ENCODE measurements at regions not wholly inside any gene's neighbourhood (a gene's known extent, or its start where the extent isn't known, plus 50 kb on each side); places are given as distances from the start of the nearest gene placed in this dataset.

DNA sequence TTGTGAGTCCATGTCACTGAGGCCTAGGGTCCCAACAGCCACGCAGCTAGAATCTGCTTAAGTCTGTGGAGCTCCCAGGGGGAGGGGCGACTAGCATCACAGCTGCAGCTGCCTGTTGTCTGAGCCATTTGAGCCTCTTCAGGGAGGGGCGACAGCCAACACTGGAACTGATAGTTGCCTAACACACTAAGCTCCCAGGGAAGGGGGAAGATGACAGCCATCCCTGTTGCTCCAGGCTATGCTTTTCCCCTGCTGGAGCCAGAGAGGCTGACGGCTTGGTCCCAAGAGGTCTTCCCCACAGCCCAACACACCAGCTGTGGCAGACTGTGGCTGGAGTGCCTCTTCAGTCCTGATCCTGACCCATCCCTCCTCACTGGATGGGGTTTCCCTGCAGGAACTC lies 817.5 kb downstream of the NXPH1 start:
- H3K4me1 ChIP-seq (ENCODE audit: insufficient read depth, low read length, severe bottlenecking) = no peaks in the 10 kb centered on the region
- no peaks in the 10 kb centered on the region for H3K27me3 ChIP-seq (ENCODE audit: insufficient read depth, low read length)
- H4K20me1 ChIP-seq (ENCODE audit: insufficient read depth, low read length) = no peaks in the 10 kb centered on the region
- H2AFZ ChIP-seq (ENCODE audit: low read length) = no peak overlapping the region
- H3K79me2 ChIP-seq (ENCODE audit: insufficient read depth, low read length) = no peaks in the 10 kb centered on the region
- no peaks in the 10 kb centered on the region for H3F3A ChIP-seq (ENCODE audit: insufficient read depth, low read length)
- H3K4me2 ChIP-seq (ENCODE audit: low read length) = no peak overlapping the region
- no peaks in the 10 kb centered on the region for H3K36me3 ChIP-seq (ENCODE audit: insufficient read depth, low read length)
- no peak overlapping the region for H3K4me3 ChIP-seq (ENCODE audit: low read depth, low read length, poor library complexity, severe bottlenecking)
- no peak overlapping the region for H3K9ac ChIP-seq (ENCODE audit: low read length)
- no peak overlapping the region for H3K27ac ChIP-seq (ENCODE audit: low read depth, low read length, poor library complexity, severe bottlenecking)
- TF ChIP-seq EZH2 (IDR thresholded peaks at IDR 0.05; ENCODE audit: borderline replicate concordance, low read length) = no peak
- TF ChIP-seq, protein P1, sequence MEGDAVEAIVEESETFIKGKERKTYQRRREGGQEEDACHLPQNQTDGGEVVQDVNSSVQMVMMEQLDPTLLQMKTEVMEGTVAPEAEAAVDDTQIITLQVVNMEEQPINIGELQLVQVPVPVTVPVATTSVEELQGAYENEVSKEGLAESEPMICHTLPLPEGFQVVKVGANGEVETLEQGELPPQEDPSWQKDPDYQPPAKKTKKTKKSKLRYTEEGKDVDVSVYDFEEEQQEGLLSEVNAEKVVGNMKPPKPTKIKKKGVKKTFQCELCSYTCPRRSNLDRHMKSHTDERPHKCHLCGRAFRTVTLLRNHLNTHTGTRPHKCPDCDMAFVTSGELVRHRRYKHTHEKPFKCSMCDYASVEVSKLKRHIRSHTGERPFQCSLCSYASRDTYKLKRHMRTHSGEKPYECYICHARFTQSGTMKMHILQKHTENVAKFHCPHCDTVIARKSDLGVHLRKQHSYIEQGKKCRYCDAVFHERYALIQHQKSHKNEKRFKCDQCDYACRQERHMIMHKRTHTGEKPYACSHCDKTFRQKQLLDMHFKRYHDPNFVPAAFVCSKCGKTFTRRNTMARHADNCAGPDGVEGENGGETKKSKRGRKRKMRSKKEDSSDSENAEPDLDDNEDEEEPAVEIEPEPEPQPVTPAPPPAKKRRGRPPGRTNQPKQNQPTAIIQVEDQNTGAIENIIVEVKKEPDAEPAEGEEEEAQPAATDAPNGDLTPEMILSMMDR (IDR thresholded peaks at IDR 0.05; ENCODE audit: low read length) = no peak
- no peaks in the 10 kb centered on the region for H3K9me3 ChIP-seq (ENCODE audit: low read length)
- H3K9me2 ChIP-seq (ENCODE audit: low read depth, low read length) = no peaks in the 10 kb centered on the region

DNA sequence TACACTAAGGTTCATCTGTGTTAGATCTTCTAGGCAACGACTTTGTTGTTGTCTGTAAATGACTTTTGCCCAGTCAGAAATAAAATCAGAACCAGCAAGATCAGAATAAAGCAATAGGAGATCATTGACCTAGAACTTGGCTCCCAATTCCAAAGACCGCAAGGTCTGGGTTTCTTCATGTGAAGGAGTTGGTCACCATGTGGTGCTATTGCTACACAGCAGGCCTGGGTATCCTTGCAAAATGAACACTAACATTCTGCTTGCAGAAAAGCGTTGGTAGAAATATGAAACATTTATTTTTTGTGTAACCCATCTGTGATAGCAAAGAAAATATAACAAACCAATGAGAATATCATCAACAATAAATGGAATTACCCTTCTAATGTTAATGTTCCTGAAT lies 831.0 kb downstream of the NXPH1 start:
- Histone ChIP-seq H3K27ac (ENCODE audit: low read depth, low read length, poor library complexity, severe bottlenecking) (no peak overlapping the region), H3K4me3 (ENCODE audit: low read depth, low read length, poor library complexity, severe bottlenecking) (no peak overlapping the region), H3K36me3 (ENCODE audit: insufficient read depth, low read length) (no peaks in the 10 kb centered on the region), H3F3A (ENCODE audit: insufficient read depth, low read length) (no peaks in the 10 kb centered on the region), H3K79me2 (ENCODE audit: insufficient read depth, low read length) (no peaks in the 10 kb centered on the region), H3K9ac (ENCODE audit: low read length) (no peak overlapping the region), H4K20me1 (ENCODE audit: insufficient read depth, low read length) (no peaks in the 10 kb centered on the region), H3K27me3 (ENCODE audit: insufficient read depth, low read length) (no peaks in the 10 kb centered on the region), H2AFZ (ENCODE audit: low read length) (no peak overlapping the region), H3K9me3 (ENCODE audit: low read length) (no peaks in the 10 kb centered on the region), H3K4me1 (ENCODE audit: insufficient read depth, low read length, severe bottlenecking) (no peaks in the 10 kb centered on the region), H3K4me2 (ENCODE audit: low read length) (no peak overlapping the region), H3K9me2 (ENCODE audit: low read depth, low read length) (0 out of 2 replicates have a peak, but pooled peaks cover 4% of the 10 kb centered on the region)
- TF ChIP-seq, protein P1 (IDR thresholded peaks at IDR 0.05; ENCODE audit: low read length) = no peak
- TF ChIP-seq EZH2 (IDR thresholded peaks at IDR 0.05; ENCODE audit: borderline replicate concordance, low read length) = no peak

DNA sequence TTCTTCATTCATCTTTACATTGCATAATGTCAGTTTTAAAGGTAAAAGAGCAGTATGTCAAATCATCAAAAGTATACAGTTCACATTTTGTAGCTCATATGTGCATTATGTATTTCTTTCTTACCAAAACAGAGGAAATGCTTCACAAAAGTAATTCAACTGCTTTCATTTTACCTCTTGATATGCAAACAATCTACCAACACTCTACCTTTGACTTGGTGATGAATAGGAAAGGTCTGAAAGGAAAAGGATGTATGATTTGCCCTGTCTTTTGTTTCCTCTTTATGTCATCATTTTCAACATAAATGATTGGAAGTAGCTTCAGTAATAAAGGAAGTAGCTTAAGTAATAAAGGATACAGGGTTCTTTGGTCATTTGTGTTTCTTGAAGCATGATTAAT lies 846.7 kb downstream of the NXPH1 start:
- Histone ChIP-seq H3K9ac (ENCODE audit: low read length) (no peak overlapping the region), H3K27me3 (ENCODE audit: insufficient read depth, low read length) (no peaks in the 10 kb centered on the region), H3F3A (ENCODE audit: insufficient read depth, low read length) (no peaks in the 10 kb centered on the region), H2AFZ (ENCODE audit: low read length) (no peak overlapping the region), H3K36me3 (ENCODE audit: insufficient read depth, low read length) (no peaks in the 10 kb centered on the region), H3K27ac (ENCODE audit: low read depth, low read length, poor library complexity, severe bottlenecking) (no peak overlapping the region), H3K79me2 (ENCODE audit: insufficient read depth, low read length) (no peaks in the 10 kb centered on the region), H3K4me1 (ENCODE audit: insufficient read depth, low read length, severe bottlenecking) (no peaks in the 10 kb centered on the region), H3K9me2 (ENCODE audit: low read depth, low read length) (no peaks in the 10 kb centered on the region), H3K4me2 (ENCODE audit: low read length) (no peak overlapping the region), H4K20me1 (ENCODE audit: insufficient read depth, low read length) (no peaks in the 10 kb centered on the region), H3K9me3 (ENCODE audit: low read length) (no peaks in the 10 kb centered on the region), H3K4me3 (ENCODE audit: low read depth, low read length, poor library complexity, severe bottlenecking) (no peak overlapping the region)
- TF ChIP-seq EZH2 (IDR thresholded peaks at IDR 0.05; ENCODE audit: borderline replicate concordance, low read length) = no peak
- TF ChIP-seq, protein P1 (IDR thresholded peaks at IDR 0.05; ENCODE audit: low read length) = no peak

All from OCI-LY1 (cell line).